ENCODE measurements at regions not wholly inside any gene's neighbourhood (a gene's known extent, or its start where the extent isn't known, plus 50 kb on each side); places are given as distances from the start of the nearest gene placed in this dataset.

DNA sequence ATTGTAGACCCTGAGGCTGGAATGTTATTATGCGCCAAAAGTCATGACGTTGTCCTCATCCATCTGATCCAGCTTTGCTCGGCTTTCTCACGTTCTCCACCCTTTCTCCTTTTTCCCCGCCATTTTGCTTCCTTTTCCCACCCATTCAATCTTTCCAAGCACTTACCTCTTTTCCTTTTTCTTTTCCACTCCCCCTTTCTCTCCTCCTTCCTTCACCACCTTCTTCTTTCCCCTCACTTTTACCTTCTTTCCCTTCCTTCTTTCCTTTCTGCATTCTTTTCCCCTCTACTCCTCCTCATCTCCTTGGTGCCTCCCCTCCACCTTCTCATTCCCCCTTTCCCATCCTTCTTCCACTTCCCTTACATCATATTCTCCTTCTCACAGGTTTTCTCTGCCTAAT, 304.8 kb upstream of the TSHZ2 start:
- Histone ChIP-seq H3K4me1 (no peaks in the 10 kb centered on the region), H3K36me3 (no peaks in the 10 kb centered on the region), H3K27ac (no peak overlapping the region), H3K4me3 (no peak overlapping the region), H3K27me3 (no peaks in the 10 kb centered on the region), H3K9me3 (no peaks in the 10 kb centered on the region)
- WGBS, 2 donors (ENCODE audit: low coverage in 1 of 2), result 96 to 97% methylated on average over 5 of the region's 5 CpGs
- intact Hi-C loops (cut with DNase I; ENCODE audit: low total_unique reads), result no loop called here
- TF ChIP-seq EP300 (IDR thresholded peaks at IDR 0.05; ENCODE audit: low read depth) (no peak), POLR2AphosphoS5 (IDR thresholded peaks at IDR 0.05) (no peak)
- in situ Hi-C loops (cut with MboI; ENCODE audit: low pct_ligation_motif_present in 1 of 4, low pct_unique_long_range_greater_than_20kb in 1 of 4, low sequenced_read_pairs in 3 of 4), result loop anchor here in 1 of 4 donors (25.0 kb wide), 1 partner anchor 105 kb away; no protein-coding TSS in a partner anchor
- no peak for DNase-seq

DNA sequence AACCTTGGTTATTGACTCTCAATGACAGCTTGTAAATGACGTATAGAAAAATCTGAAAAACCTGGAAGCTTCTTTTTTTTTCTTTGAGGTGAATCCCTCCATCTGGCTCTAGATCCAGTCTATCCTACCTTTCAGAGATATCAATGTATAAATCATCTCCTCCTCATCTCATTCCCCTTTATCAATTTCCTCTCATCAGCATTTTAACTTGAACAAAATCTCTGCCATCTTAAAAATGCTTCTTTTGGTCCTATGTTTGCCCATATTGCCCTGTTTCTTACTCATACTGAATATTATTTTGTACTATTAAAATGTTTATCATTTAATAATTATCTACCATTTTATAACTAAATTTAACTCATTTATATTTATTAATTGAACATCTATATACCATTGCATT, 306.7 kb upstream of the TSHZ2 start:
- H3K4me1 ChIP-seq, result no peaks in the 10 kb centered on the region
- no peaks in the 10 kb centered on the region for H3K36me3 ChIP-seq
- H3K27ac ChIP-seq, result no peak overlapping the region
- in situ Hi-C loops (cut with MboI; ENCODE audit: low pct_ligation_motif_present in 1 of 4, low pct_unique_long_range_greater_than_20kb in 1 of 4, low sequenced_read_pairs in 3 of 4), result loop anchor here in 1 of 4 donors (25.0 kb wide), 1 partner anchor 103 kb away; no protein-coding TSS in a partner anchor
- no peak overlapping the region for H3K4me3 ChIP-seq
- no peaks in the 10 kb centered on the region for H3K27me3 ChIP-seq
- WGBS, 2 donors (ENCODE audit: low coverage in 1 of 2), result 84 to 92% methylated on average over 1 of the region's 1 CpG
- intact Hi-C loops (cut with DNase I; ENCODE audit: low total_unique reads), result no loop called here
- no peaks in the 10 kb centered on the region for H3K9me3 ChIP-seq
- TF ChIP-seq, protein P1, sequence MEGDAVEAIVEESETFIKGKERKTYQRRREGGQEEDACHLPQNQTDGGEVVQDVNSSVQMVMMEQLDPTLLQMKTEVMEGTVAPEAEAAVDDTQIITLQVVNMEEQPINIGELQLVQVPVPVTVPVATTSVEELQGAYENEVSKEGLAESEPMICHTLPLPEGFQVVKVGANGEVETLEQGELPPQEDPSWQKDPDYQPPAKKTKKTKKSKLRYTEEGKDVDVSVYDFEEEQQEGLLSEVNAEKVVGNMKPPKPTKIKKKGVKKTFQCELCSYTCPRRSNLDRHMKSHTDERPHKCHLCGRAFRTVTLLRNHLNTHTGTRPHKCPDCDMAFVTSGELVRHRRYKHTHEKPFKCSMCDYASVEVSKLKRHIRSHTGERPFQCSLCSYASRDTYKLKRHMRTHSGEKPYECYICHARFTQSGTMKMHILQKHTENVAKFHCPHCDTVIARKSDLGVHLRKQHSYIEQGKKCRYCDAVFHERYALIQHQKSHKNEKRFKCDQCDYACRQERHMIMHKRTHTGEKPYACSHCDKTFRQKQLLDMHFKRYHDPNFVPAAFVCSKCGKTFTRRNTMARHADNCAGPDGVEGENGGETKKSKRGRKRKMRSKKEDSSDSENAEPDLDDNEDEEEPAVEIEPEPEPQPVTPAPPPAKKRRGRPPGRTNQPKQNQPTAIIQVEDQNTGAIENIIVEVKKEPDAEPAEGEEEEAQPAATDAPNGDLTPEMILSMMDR (IDR thresholded peaks at IDR 0.05), result no peak
- no peak for TF ChIP-seq POLR2AphosphoS5 (IDR thresholded peaks at IDR 0.05)
- TF ChIP-seq EP300 (IDR thresholded peaks at IDR 0.05; ENCODE audit: low read depth), result no peak
- TF ChIP-seq POLR2A (IDR thresholded peaks at IDR 0.05), result no peak
- no peak for DNase-seq

DNA sequence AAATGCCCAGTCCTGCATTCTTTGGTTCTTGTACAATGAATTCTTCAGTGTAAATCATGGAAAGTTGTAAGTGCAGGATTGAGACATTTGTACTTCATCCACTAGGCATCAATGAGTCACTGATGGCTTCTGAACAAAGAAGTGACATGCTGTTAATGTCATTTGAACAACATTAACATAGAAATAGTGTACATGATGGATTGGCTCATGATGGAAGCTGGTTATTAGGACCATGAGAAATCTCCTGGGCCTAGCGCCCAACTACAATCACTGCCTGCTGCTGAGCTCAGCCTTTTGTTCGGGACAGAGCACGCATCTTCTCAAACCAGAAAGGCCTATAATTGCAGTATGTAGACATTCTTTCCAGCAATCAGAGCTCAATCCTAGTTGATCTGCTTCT, 316.8 kb upstream of the TSHZ2 start:
- WGBS, 2 donors (ENCODE audit: low coverage in 1 of 2), result 91% methylated on average over 3 of the region's 3 CpGs; no CpG with 5 or more reads in 1 of the 2 donors
- intact Hi-C loops (cut with DNase I; ENCODE audit: low total_unique reads) (no loop called here), in situ Hi-C loops (cut with MboI; ENCODE audit: low pct_ligation_motif_present in 1 of 4, low pct_unique_long_range_greater_than_20kb in 1 of 4, low sequenced_read_pairs in 3 of 4) (loop anchor here in 1 of 4 donors (25.0 kb wide), 1 partner anchor 93 kb away; no protein-coding TSS in a partner anchor)
- TF ChIP-seq, protein P1 (IDR thresholded peaks at IDR 0.05), result no peak
- no peak for TF ChIP-seq EP300 (IDR thresholded peaks at IDR 0.05; ENCODE audit: low read depth)
- TF ChIP-seq POLR2A (IDR thresholded peaks at IDR 0.05), result no peak
- H3K27me3 ChIP-seq, result no peaks in the 10 kb centered on the region
- no peaks in the 10 kb centered on the region for H3K4me1 ChIP-seq
- no peak overlapping the region for H3K27ac ChIP-seq
- H3K4me3 ChIP-seq, result no peak overlapping the region
- H3K36me3 ChIP-seq, result no peaks in the 10 kb centered on the region
- no peak for DNase-seq
- H3K9me3 ChIP-seq, result no peaks in the 10 kb centered on the region

DNA sequence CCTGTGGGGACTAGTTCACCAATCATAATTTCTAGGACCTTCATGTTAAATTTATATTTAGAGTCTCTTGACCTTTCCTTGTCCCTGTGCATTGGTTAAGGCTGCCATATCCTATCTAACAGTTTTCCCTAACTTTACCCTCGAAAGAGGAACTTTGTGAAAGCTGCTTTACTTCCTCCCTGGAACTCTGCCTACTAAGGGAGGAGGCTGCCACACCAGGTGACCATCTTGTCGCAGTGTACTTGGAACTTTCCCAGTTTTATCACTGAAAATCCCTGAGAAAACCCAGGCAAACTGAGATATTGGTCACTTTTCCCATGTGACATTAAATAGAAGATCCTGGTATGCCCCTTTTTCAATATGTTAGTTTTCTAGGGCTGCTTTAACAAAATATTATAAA, 317.6 kb upstream of the TSHZ2 start:
- H3K4me3 ChIP-seq, result no peak overlapping the region
- TF ChIP-seq, protein P1 (IDR thresholded peaks at IDR 0.05), result no peak
- no peak for TF ChIP-seq EP300 (IDR thresholded peaks at IDR 0.05; ENCODE audit: low read depth)
- TF ChIP-seq POLR2A (IDR thresholded peaks at IDR 0.05), result no peak
- no peak for TF ChIP-seq POLR2AphosphoS5 (IDR thresholded peaks at IDR 0.05)
- H3K27ac ChIP-seq, result no peak overlapping the region
- in situ Hi-C loops (cut with MboI; ENCODE audit: low pct_ligation_motif_present in 1 of 4, low pct_unique_long_range_greater_than_20kb in 1 of 4, low sequenced_read_pairs in 3 of 4), result loop anchor here in 1 of 4 donors (25.0 kb wide), 1 partner anchor 92 kb away; no protein-coding TSS in a partner anchor
- no peaks in the 10 kb centered on the region for H3K27me3 ChIP-seq
- intact Hi-C loops (cut with DNase I; ENCODE audit: low total_unique reads), result no loop called here
- 14 to 37% methylated on average over 2 of the region's 2 CpGs for WGBS, 2 donors (ENCODE audit: low coverage in 1 of 2)
- H3K9me3 ChIP-seq, result no peaks in the 10 kb centered on the region
- H3K36me3 ChIP-seq, result no peaks in the 10 kb centered on the region
- H3K4me1 ChIP-seq, result no peaks in the 10 kb centered on the region
- DNase-seq, result no peak

DNA sequence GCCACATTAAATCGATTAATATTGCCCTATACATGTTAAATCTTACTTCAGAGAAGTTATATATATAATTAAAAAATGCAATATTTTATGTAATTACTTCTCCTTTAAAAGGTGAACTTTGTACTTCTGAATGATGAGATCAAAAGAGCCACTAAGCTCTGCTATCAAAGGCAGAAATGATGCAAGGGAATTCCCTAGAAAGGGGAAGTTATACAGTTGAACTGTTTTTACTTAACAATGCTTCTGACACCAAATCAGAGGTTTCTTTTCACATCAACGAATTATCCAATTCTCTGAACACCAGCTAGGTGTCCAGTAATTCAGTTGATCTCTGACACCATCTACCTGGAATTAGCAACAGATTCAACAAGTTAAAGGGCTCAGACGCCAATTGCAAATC, 319.9 kb upstream of the TSHZ2 start:
- in situ Hi-C loops (cut with MboI; ENCODE audit: low pct_ligation_motif_present in 1 of 4, low pct_unique_long_range_greater_than_20kb in 1 of 4, low sequenced_read_pairs in 3 of 4) (loop anchor here in 1 of 4 donors (25.0 kb wide), 1 partner anchor 90 kb away; no protein-coding TSS in a partner anchor), intact Hi-C loops (cut with DNase I; ENCODE audit: low total_unique reads) (no loop called here)
- TF ChIP-seq, protein P1 (IDR thresholded peaks at IDR 0.05), result no peak
- no peak for TF ChIP-seq EP300 (IDR thresholded peaks at IDR 0.05; ENCODE audit: low read depth)
- no peak for TF ChIP-seq POLR2AphosphoS5 (IDR thresholded peaks at IDR 0.05)
- TF ChIP-seq POLR2A (IDR thresholded peaks at IDR 0.05), result no peak
- no peaks in the 10 kb centered on the region for H3K27me3 ChIP-seq
- H3K9me3 ChIP-seq, result no peaks in the 10 kb centered on the region
- no peak overlapping the region for H3K27ac ChIP-seq
- no peak overlapping the region for H3K4me3 ChIP-seq
- H3K4me1 ChIP-seq, result no peaks in the 10 kb centered on the region
- DNase-seq, result no peak
- WGBS, 2 donors (ENCODE audit: low coverage in 1 of 2), result 57 to 62% methylated on average over 3 of the region's 3 CpGs
- no peaks in the 10 kb centered on the region for H3K36me3 ChIP-seq
